Small intestine (tissue), 7 donors: ENCODE measurements at regions not wholly inside any gene's neighbourhood (a gene's known extent, or its start where the extent isn't known, plus 50 kb on each side); places are given as distances from the start of the nearest gene placed in this dataset.

Experiments
- DNase-seq, 2 donors: peaks; one replicate each; pipeline versions ENCODE4 v3.0.0 to v3.0.0-alpha.2; 2013
- FAIRE-seq: peaks from 2 replicates; lab custom pipeline; 2012; peaks lifted over from hg19 to GRCh38; lab: Jason Lieb, UNC
- H3K27ac ChIP-seq, 3 donors: one replicate each; pipeline ENCODE4 v1.5.1; 2013; ENCODE audit warnings: low read length in 2 of 3, mild to moderate bottlenecking in 2 of 3, control low read depth in 1 of 3, inconsistent platforms in 1 of 3, low read depth in 1 of 3, moderate library complexity in 1 of 3
- H3K27me3 ChIP-seq, 3 donors: one replicate each; pipeline ENCODE4 v1.6.1; 2013; ENCODE audit warnings: low read length in 3 of 3, inconsistent platforms in 1 of 3; ENCODE audit not compliant: control insufficient read depth in 3 of 3, insufficient read depth in 3 of 3
- H3K36me3 ChIP-seq, 3 donors: one replicate each; pipeline ENCODE4 v1.6.1; 2013; ENCODE audit warnings: low read length in 3 of 3, inconsistent platforms in 1 of 3, low read depth in 1 of 3, mild to moderate bottlenecking in 1 of 3, moderate library complexity in 1 of 3; ENCODE audit not compliant: control insufficient read depth in 3 of 3, insufficient read depth in 2 of 3
- H3K4me1 ChIP-seq, 3 donors: one replicate each; pipeline ENCODE4 v1.6.1; 2013; ENCODE audit warnings: low read length in 2 of 3, inconsistent platforms in 1 of 3, low read depth in 1 of 3, mild to moderate bottlenecking in 1 of 3, moderate library complexity in 1 of 3; ENCODE audit not compliant: control insufficient read depth in 3 of 3, insufficient read depth in 2 of 3
- H3K4me3 ChIP-seq, 3 donors: one replicate each; pipeline ENCODE4 v1.5.1; 2013; ENCODE audit warnings: low read length in 3 of 3, control low read depth in 1 of 3, inconsistent platforms in 1 of 3, low read depth in 1 of 3, mild to moderate bottlenecking in 1 of 3, moderate library complexity in 1 of 3
- H3K9me3 ChIP-seq, 2 donors: one replicate each; pipeline ENCODE4 v1.6.1; 2013; ENCODE audit warnings: low read depth in 1 of 2, low read length in 1 of 2; ENCODE audit not compliant: control insufficient read depth in 2 of 2, insufficient read depth in 1 of 2
- WGBS, 3 donors: extraction: QIAGEN DNeasy Blood & Tissue Kit; methylation state at CpG; one replicate each; pipeline ENCODE4 v1.1.7; 2013; 5-methylcytosine and 5-hydroxymethylcytosine counted together
- donor health status: healthy with polysubstance abuse.
- donor health status: control.
- donor health status: control.
- donor health status: Bipolar disorder and iron deficiency.
- donor health status: healthy.

DNA sequence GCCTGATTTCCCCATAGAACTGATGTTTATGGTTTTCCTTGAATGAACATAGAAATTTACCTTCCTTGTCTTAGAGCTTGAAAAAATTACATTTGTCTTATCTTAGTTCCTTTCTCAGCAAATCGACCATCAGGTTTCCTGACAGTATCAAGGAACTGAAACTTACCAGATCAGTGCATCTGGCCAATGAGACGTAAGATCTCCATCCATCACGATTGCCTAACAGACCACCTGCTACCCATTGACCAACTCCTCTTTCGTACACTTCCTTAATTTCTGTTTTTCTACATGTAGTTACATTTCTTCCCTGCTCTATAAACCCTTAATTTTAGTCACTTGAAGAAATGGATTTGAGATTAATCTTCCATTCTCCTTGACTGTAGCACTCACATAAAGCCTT lies 57.4 kb upstream of the TMPRSS15 start:
- WGBS, 3 donors: 65 to 82% (median 77%) methylated on average over 4 of the region's 4 CpGs
- H3K4me3 ChIP-seq: no peak overlapping the region
- no peaks in the 10 kb centered on the region for H3K36me3 ChIP-seq
- DNase-seq (no peak), FAIRE-seq (no peak)
- no peaks in the 10 kb centered on the region for H3K9me3 ChIP-seq
- no peaks in the 10 kb centered on the region for H3K4me1 ChIP-seq
- H3K27me3 ChIP-seq: no peaks in the 10 kb centered on the region
- H3K27ac ChIP-seq: no peak overlapping the region

DNA sequence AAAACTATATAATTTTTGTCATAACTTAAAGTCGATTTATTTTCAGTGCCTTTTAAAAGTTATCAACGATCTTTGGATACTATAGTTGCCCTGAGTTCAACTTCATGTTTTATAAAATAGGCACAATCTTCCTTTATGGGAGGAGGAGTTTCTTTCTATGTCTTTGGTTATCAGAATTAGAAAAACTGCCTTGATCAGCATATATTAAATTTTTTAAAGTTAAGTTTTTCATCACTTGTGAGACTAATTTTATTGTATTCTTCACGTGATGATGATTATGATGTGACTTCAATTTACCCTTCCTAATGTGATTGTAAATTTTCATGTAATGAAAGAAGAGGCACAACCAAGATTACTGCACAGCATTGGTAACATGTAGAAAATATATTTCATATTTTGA lies 58.2 kb upstream of the TMPRSS15 start:
- Histone ChIP-seq H3K9me3 (no peaks in the 10 kb centered on the region), H3K36me3 (no peaks in the 10 kb centered on the region), H3K4me3 (no peak overlapping the region), H3K27me3 (no peaks in the 10 kb centered on the region), H3K27ac (no peak overlapping the region), H3K4me1 (no peaks in the 10 kb centered on the region)
- 78 to 90% (median 88%) methylated on average over 3 of the region's 3 CpGs for WGBS, 3 donors
- no peak for DNase-seq
- no peak for FAIRE-seq

DNA sequence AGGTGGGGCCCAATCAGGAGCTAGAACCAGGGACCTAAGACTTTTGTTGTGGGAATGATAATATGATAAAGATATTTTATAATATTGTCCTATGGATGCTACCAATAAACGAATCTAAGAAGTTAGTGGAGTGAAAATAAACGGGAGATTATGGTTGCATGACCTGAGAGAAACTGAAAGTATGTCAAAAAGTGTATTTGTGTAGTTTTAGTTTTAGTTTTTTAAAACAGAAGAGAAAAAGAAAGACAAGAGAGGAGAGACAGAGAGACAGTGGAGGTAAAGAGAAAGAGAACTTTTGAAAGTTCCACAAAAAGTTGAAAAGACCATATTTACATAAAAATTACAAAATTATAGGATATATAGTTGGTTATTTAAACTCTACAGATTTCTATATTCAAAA lies 64.1 kb upstream of the TMPRSS15 start:
- H3K27ac ChIP-seq: no peak overlapping the region
- H3K4me3 ChIP-seq: no peak overlapping the region
- no peaks in the 10 kb centered on the region for H3K27me3 ChIP-seq
- no peaks in the 10 kb centered on the region for H3K9me3 ChIP-seq
- no peaks in the 10 kb centered on the region for H3K4me1 ChIP-seq
- 49 to 61% (median 57%) methylated on average over 2 of the region's 2 CpGs for WGBS, 3 donors
- H3K36me3 ChIP-seq: no peaks in the 10 kb centered on the region
- DNase-seq (no peak), FAIRE-seq (no peak)

DNA sequence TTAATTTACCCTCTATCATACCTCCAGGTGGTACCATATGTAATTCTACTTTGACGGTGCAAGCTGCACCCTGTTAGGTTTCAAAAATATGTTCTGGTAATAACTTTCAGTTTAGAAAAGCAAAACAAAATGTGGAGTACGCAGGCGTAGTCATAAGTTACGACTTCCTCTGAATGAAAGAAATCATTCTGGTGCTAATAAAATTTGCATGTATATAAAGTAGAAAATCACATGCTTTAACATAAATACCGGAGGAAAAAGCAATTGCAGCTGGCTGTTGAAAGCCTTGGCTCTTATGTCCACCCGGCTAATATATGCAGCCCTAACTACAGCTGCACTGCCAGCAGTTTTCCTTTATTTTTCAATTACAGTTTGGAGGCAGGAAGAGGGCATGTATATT lies 65.2 kb upstream of the TMPRSS15 start:
- Histone ChIP-seq H3K4me1 (no peaks in the 10 kb centered on the region), H3K36me3 (no peaks in the 10 kb centered on the region), H3K27ac (no peak overlapping the region), H3K9me3 (no peaks in the 10 kb centered on the region), H3K27me3 (no peaks in the 10 kb centered on the region), H3K4me3 (peak overlapping the region in 1 of 3 donors; percentile 30)
- WGBS, 3 donors: 19 to 33% (median 26%) methylated on average over 6 of the region's 6 CpGs
- no peak for FAIRE-seq
- peak in 1 of 2 donors; percentile 32 for DNase-seq

DNA sequence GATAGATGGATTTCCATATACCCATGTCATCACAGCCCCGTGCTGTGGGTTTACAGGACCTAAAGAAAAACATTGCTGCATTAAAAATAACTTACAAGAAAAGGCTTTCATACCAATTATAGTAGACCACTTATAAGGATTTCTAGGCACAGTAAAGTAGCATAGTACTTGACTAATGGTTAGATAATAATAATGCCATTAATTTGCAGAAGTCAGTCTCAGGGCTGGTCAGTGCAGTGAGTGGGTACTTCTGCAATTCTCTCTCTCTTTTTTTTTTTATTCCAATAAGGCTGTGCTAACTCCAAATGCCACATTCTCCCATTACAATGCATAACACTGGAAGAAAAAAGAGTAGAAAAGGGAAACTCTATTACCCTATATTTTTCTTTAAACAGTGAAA lies 73.1 kb upstream of the TMPRSS15 start:
- Histone ChIP-seq H3K4me3 (no peak overlapping the region), H3K4me1 (no peaks in the 10 kb centered on the region), H3K27me3 (no peaks in the 10 kb centered on the region), H3K9me3 (no peaks in the 10 kb centered on the region), H3K27ac (no peak overlapping the region), H3K36me3 (no peaks in the 10 kb centered on the region)
- DNase-seq (no peak), FAIRE-seq (no peak)
- 61 to 79% (median 64%) methylated on average over 1 of the region's 1 CpG for WGBS, 3 donors

DNA sequence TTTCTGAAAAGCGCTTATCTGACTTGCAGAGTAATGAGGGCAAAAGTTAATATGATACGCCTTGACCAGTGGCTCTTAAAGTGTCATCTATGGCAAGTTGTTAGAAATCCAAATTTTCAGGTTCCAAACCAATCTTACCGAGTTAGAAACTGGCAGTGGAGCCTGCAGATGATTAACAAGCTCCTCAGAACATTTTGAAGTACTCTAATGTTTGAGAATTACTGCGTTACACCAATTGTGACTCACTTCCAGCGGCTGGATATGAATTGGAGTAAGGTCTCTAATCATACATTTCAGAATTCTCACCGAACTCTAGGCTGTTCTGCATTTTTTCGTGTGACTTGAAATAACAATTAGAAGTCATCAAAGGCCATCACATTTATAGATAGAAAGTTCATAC lies 73.5 kb upstream of the TMPRSS15 start:
- Histone ChIP-seq H3K9me3 (no peaks in the 10 kb centered on the region), H3K4me1 (no peaks in the 10 kb centered on the region), H3K4me3 (no peak overlapping the region), H3K27me3 (no peaks in the 10 kb centered on the region), H3K36me3 (no peaks in the 10 kb centered on the region), H3K27ac (no peak overlapping the region)
- DNase-seq (peak in 1 of 2 donors; percentile 32), FAIRE-seq (no peak)
- WGBS, 3 donors: 22 to 64% (median 37%) methylated on average over 7 of the region's 7 CpGs

DNA sequence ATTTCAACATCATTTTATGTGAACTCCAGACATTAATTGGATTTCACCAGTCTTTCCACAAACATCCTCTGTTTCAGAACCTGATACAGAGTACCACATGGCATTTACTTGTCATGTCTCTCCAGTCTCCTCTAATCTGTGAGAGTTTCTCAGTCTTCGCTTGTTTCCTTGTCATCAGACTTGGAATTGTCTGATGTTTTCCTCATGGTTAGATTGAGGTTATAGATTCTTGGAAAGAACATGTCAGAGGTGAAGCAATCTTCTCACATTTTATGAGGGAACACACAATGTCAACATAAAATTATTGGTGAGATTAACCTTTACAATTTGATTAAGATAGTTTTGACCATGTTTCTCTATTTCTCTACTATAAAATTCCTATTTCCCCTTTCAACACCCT lies 74.9 kb upstream of the TMPRSS15 start:
- DNase-seq: peak in 1 of 2 donors; percentile 20
- Histone ChIP-seq H3K4me1 (no peaks in the 10 kb centered on the region), H3K4me3 (no peak overlapping the region), H3K27ac (peak overlapping the region in 1 of 3 donors; percentile 20), H3K9me3 (no peaks in the 10 kb centered on the region), H3K27me3 (no peaks in the 10 kb centered on the region), H3K36me3 (no peaks in the 10 kb centered on the region)
- WGBS, 3 donors: 0 to 4% (median 0%) methylated on average over 1 of the region's 1 CpG
- FAIRE-seq: no peak

DNA sequence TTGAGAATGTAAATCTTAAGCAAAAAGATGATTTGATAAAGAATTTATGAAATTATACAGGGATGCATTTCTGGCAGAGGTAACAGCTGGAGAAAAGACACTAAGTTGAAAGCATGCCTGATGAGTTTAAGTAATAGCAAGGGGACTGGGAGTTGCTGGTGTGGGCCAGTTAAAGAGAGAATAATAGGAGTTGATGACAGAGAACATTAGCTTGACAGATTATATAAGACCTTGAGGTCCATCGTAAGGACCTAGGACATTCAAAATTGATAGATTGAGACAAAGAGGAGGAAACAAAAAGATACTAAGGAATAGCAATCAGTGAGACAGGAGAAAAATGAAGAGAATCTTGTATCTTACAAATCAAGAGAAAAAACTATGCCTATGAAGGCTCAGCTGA lies 84.7 kb upstream of the TMPRSS15 start:
- Histone ChIP-seq H3K9me3 (no peaks in the 10 kb centered on the region), H3K36me3 (no peaks in the 10 kb centered on the region), H3K4me3 (no peak overlapping the region), H3K4me1 (no peaks in the 10 kb centered on the region), H3K27ac (no peak overlapping the region), H3K27me3 (peaks cover 0 to 2% (median 0%) of the 10 kb centered on the region in 3 donors)
- FAIRE-seq (no peak), DNase-seq (no peak)
- WGBS, 3 donors: 70 to 96% (median 81%) methylated on average over 1 of the region's 1 CpG

DNA sequence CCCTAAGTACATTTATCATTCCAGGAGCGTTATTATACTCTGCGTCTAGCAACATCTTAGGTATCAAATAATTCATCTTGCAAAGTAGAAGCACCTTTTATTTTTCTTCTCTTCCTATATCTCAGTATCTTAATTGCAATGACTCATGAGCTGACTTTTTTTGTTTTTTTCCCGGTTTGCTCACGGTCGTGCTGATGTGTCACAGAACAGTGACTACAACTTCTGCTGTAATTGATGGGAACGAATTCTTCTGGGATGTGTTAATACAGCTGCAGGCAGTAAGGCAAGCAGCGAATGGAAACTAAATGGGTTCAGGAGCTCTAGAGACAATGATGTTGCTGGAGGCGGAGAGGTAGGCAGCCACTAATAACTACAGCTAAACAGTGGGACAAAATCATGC lies 89.8 kb upstream of the TMPRSS15 start:
- H3K27ac ChIP-seq: no peak overlapping the region
- no peaks in the 10 kb centered on the region for H3K36me3 ChIP-seq
- no peak for FAIRE-seq
- no peak for DNase-seq
- H3K9me3 ChIP-seq: no peaks in the 10 kb centered on the region
- H3K4me3 ChIP-seq: no peak overlapping the region
- no peaks in the 10 kb centered on the region for H3K4me1 ChIP-seq
- 47 to 69% (median 66%) methylated on average over 8 of the region's 8 CpGs for WGBS, 3 donors
- H3K27me3 ChIP-seq: peaks cover 0 to 2% (median 0%) of the 10 kb centered on the region in 3 donors
